Neural progenitor cell (in vitro differentiated cells): ENCODE measurements at regions not wholly inside any gene's neighbourhood (a gene's known extent, or its start where the extent isn't known, plus 50 kb on each side); places are given as distances from the start of the nearest gene placed in this dataset.

Source experiments
- EZH2 ChIP-seq: fragments of 200-600 bp; sonication (generic); IDR thresholded peaks from 2 replicates; pipeline ENCODE4 v1.6.1; 2017; ENCODE audit warnings: antibody characterized with exemption, mild to moderate bottlenecking, moderate library complexity
- EZH2phosphoT487 ChIP-seq: fragments of 200-600 bp; sonication (generic); IDR thresholded peaks from 2 replicates; pipeline ENCODE4 v1.6.1; 2017; ENCODE audit warnings: antibody characterized with exemption
- TF ChIP-seq, protein P1 (sequence below): fragments of 200-600 bp; sonication (generic); IDR thresholded peaks from 2 replicates; pipeline ENCODE4 v1.5.1; 2017; ENCODE audit warnings: antibody characterized with exemption, mild to moderate bottlenecking

DNA sequence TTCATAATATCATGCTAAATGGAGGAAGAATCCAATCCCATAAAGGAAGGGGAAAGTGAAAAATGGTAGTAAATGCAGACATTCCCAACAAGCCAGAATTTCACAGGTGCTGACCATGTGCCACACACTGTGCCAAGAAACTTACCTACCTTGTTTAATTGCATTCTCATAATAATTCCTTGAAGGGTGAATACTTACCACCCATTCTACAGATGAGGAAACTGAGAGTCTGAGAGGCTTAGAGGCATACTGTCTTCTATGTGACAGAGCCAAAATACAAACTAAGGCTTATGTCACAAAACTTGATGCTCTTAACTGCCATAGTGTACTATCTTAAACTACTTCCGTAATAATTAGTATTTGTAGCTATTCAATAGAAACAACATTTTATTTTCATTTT is 454.7 kb downstream of the UTRN start:
- TF ChIP-seq, protein P1, sequence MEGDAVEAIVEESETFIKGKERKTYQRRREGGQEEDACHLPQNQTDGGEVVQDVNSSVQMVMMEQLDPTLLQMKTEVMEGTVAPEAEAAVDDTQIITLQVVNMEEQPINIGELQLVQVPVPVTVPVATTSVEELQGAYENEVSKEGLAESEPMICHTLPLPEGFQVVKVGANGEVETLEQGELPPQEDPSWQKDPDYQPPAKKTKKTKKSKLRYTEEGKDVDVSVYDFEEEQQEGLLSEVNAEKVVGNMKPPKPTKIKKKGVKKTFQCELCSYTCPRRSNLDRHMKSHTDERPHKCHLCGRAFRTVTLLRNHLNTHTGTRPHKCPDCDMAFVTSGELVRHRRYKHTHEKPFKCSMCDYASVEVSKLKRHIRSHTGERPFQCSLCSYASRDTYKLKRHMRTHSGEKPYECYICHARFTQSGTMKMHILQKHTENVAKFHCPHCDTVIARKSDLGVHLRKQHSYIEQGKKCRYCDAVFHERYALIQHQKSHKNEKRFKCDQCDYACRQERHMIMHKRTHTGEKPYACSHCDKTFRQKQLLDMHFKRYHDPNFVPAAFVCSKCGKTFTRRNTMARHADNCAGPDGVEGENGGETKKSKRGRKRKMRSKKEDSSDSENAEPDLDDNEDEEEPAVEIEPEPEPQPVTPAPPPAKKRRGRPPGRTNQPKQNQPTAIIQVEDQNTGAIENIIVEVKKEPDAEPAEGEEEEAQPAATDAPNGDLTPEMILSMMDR, result no peak
- TF ChIP-seq EZH2, result no peak
- no peak for TF ChIP-seq EZH2phosphoT487
